ENCODE measurements at regions not wholly inside any gene's neighbourhood (a gene's known extent, or its start where the extent isn't known, plus 50 kb on each side); places are given as distances from the start of the nearest gene placed in this dataset.

GRCh38 chr10:106387063-106387462 lies 777.4 kb downstream of the SORCS1 start:
- Histone ChIP-seq H3K4me3 (no peak overlapping the region), H3K4me1 (ENCODE audit: insufficient read depth) (no peaks in the 10 kb centered on the region), H3K9me3 (ENCODE audit: low read depth) (no peaks in the 10 kb centered on the region), H3K27me3 (no peaks in the 10 kb centered on the region), H3K36me3 (replicated peaks; ENCODE audit: insufficient read depth, low read depth) (no peaks in the 10 kb centered on the region), H3K9me2 (replicated peaks; ENCODE audit: insufficient read depth) (no peaks in the 10 kb centered on the region), H2AFZ (no peak overlapping the region), H3K27ac (no peak overlapping the region), H3K4me2 (no peak overlapping the region), H3K79me2 (no peaks in the 10 kb centered on the region), H4K20me1 (ENCODE audit: insufficient read depth, poor library complexity, severe bottlenecking) (no peaks in the 10 kb centered on the region)
- TF ChIP-seq EZH2 (IDR thresholded peaks at IDR 0.05; ENCODE audit: borderline replicate concordance) (no peak), EZH2phosphoT487 (IDR thresholded peaks at IDR 0.05; ENCODE audit: low read depth, severe bottlenecking, unreplicated experiment) (no peak), CTCF (IDR thresholded peaks at IDR 0.05; ENCODE audit: poor library complexity) (no peak)
- DNase-seq (ENCODE audit: low spot score): no peak

- Histone ChIP-seq H3K9me3 (ENCODE audit: low read depth) (no peaks in the 10 kb centered on the region), H3K27ac (no peak overlapping the region), H3K9me2 (replicated peaks; ENCODE audit: insufficient read depth) (no peaks in the 10 kb centered on the region), H4K20me1 (ENCODE audit: insufficient read depth, poor library complexity, severe bottlenecking) (no peaks in the 10 kb centered on the region), H3K27me3 (no peaks in the 10 kb centered on the region), H3K36me3 (replicated peaks; ENCODE audit: insufficient read depth, low read depth) (no peaks in the 10 kb centered on the region), H3K4me1 (ENCODE audit: insufficient read depth) (no peaks in the 10 kb centered on the region), H3K79me2 (no peaks in the 10 kb centered on the region), H3K4me2 (no peak overlapping the region), H3K4me3 (no peak overlapping the region), H2AFZ (no peak overlapping the region)
- no peak for DNase-seq (ENCODE audit: low spot score)
- TF ChIP-seq EZH2phosphoT487 (IDR thresholded peaks at IDR 0.05; ENCODE audit: low read depth, severe bottlenecking, unreplicated experiment) (no peak), CTCF (IDR thresholded peaks at IDR 0.05; ENCODE audit: poor library complexity) (no peak), EZH2 (IDR thresholded peaks at IDR 0.05; ENCODE audit: borderline replicate concordance) (no peak)
- WGBS (ENCODE audit: low lambda C conversion rate, missing lambda C conversion rate): 65% methylated on average over 5 of the region's 5 CpGs
These were observed 780.0 kb downstream of the SORCS1 start for GRCh38 chr10:106384496-106384895.

- no peak overlapping the region for H3K4me2 ChIP-seq
- WGBS (ENCODE audit: low lambda C conversion rate, missing lambda C conversion rate): 78% methylated on average over 3 of the region's 3 CpGs
- TF ChIP-seq CTCF (IDR thresholded peaks at IDR 0.05; ENCODE audit: poor library complexity) (no peak), EZH2 (IDR thresholded peaks at IDR 0.05; ENCODE audit: borderline replicate concordance) (no peak), EZH2phosphoT487 (IDR thresholded peaks at IDR 0.05; ENCODE audit: low read depth, severe bottlenecking, unreplicated experiment) (no peak)
These were observed 783.8 kb downstream of the SORCS1 start for GRCh38 chr10:106380706-106381105.

GRCh38 chr10:106378251-106378650 lies 786.3 kb downstream of the SORCS1 start:
- no peak overlapping the region for H3K4me2 ChIP-seq
- WGBS (ENCODE audit: low lambda C conversion rate, missing lambda C conversion rate): 93% methylated on average over 3 of the region's 3 CpGs

More at GRCh38 chr10:106380706-106381105, 783.8 kb downstream of the SORCS1 start:
- no peak overlapping the region for H2AFZ ChIP-seq
- no peak overlapping the region for H3K27ac ChIP-seq
- H3K79me2 ChIP-seq: no peaks in the 10 kb centered on the region
- no peaks in the 10 kb centered on the region for H3K9me2 ChIP-seq (replicated peaks; ENCODE audit: insufficient read depth)
- no peaks in the 10 kb centered on the region for H3K4me1 ChIP-seq (ENCODE audit: insufficient read depth)
- H4K20me1 ChIP-seq (ENCODE audit: insufficient read depth, poor library complexity, severe bottlenecking): no peaks in the 10 kb centered on the region
- H3K27me3 ChIP-seq: no peaks in the 10 kb centered on the region
- DNase-seq (ENCODE audit: low spot score): no peak
- H3K4me3 ChIP-seq: no peak overlapping the region
- H3K9me3 ChIP-seq (ENCODE audit: low read depth): no peaks in the 10 kb centered on the region
- H3K36me3 ChIP-seq (replicated peaks; ENCODE audit: insufficient read depth, low read depth): no peaks in the 10 kb centered on the region

More at GRCh38 chr10:106378251-106378650, 786.3 kb downstream of the SORCS1 start:
- no peak overlapping the region for H2AFZ ChIP-seq
- no peaks in the 10 kb centered on the region for H3K9me2 ChIP-seq (replicated peaks; ENCODE audit: insufficient read depth)
- no peaks in the 10 kb centered on the region for H3K4me1 ChIP-seq (ENCODE audit: insufficient read depth)
- H3K9me3 ChIP-seq (ENCODE audit: low read depth): no peaks in the 10 kb centered on the region
- TF ChIP-seq EZH2 (IDR thresholded peaks at IDR 0.05; ENCODE audit: borderline replicate concordance): no peak
- H3K27me3 ChIP-seq: no peaks in the 10 kb centered on the region
- no peak overlapping the region for H3K27ac ChIP-seq
- no peaks in the 10 kb centered on the region for H3K36me3 ChIP-seq (replicated peaks; ENCODE audit: insufficient read depth, low read depth)
- no peak for DNase-seq (ENCODE audit: low spot score)
- no peaks in the 10 kb centered on the region for H3K79me2 ChIP-seq
- no peaks in the 10 kb centered on the region for H4K20me1 ChIP-seq (ENCODE audit: insufficient read depth, poor library complexity, severe bottlenecking)
- H3K4me3 ChIP-seq: no peak overlapping the region
